ENCODE measurements at regions not wholly inside any gene's neighbourhood (a gene's known extent, or its start where the extent isn't known, plus 50 kb on each side); places are given as distances from the start of the nearest gene placed in this dataset.

DNA sequence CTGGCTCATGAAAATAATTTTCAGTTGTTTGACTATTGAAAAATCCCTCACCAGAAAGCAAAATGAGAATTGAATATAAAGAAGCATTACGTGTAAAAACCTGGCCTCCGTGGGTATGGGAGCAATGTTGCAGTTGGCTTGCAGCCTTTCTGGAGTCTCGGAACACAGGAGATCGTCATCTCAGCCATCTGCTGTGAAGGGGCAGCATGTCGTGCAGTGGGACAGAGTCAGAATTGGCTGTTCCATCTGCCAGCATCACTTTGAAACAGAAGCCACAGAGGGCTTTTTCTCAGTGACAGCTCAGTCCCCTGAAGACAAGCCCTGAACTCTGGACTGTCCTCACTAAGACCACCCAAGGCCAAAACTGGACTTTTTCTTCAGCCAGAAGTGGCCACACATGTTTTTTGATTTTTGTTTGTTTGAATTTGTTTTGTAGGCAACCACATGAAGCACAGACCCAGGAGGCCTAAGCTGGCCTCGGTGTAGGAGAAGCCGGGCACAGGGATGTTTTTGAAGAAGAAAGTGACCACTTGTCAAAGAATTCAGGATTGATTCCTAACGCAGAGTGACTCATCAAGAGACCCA lies 170.8 kb upstream of the DYRK2 start:
- Histone ChIP-seq H4K20me1 (ENCODE audit: control insufficient read depth, extremely low read depth, insufficient read depth, low read length) (no peaks in the 10 kb centered on the region), H3K27me3 (ENCODE audit: control insufficient read depth, extremely low read depth, insufficient read depth, low read length) (no peaks in the 10 kb centered on the region), H2AFZ (ENCODE audit: control insufficient read depth, low read length) (no peak overlapping the region), H3K27ac (ENCODE audit: control insufficient read depth, insufficient read depth, low read length) (no peak overlapping the region), H3K4me2 (ENCODE audit: control insufficient read depth, extremely low read depth, insufficient read depth, low read depth, low read length) (no peak overlapping the region), H3K9me3 (ENCODE audit: control insufficient read depth, low read depth, low read length) (no peaks in the 10 kb centered on the region), H3K4me3 (ENCODE audit: control insufficient read depth in 2 of 3, extremely low read depth in 1 of 3, insufficient read depth in 2 of 3, low read depth in 1 of 3, low read length in 3 of 3) (no peak overlapping the region), H3K9ac (ENCODE audit: control insufficient read depth, extremely low read depth, insufficient read depth, low read length) (no peak overlapping the region), H3K4me1 (ENCODE audit: control insufficient read depth, extremely low read depth, insufficient read depth, low read length) (no peaks in the 10 kb centered on the region), H3K79me2 (ENCODE audit: control insufficient read depth, insufficient read depth, low read length) (no peaks in the 10 kb centered on the region), H3K36me3 (ENCODE audit: control insufficient read depth in 2 of 2, extremely low read depth in 1 of 2, insufficient read depth in 2 of 2, low read length in 2 of 2) (no peaks in the 10 kb centered on the region), H3K9me1 (ENCODE audit: control insufficient read depth, extremely low read depth, insufficient read depth, low read length) (no peaks in the 10 kb centered on the region)
- no peak for TF ChIP-seq EZH2 (IDR thresholded peaks at IDR 0.05; ENCODE audit: low read length)
- TF ChIP-seq, protein P1, sequence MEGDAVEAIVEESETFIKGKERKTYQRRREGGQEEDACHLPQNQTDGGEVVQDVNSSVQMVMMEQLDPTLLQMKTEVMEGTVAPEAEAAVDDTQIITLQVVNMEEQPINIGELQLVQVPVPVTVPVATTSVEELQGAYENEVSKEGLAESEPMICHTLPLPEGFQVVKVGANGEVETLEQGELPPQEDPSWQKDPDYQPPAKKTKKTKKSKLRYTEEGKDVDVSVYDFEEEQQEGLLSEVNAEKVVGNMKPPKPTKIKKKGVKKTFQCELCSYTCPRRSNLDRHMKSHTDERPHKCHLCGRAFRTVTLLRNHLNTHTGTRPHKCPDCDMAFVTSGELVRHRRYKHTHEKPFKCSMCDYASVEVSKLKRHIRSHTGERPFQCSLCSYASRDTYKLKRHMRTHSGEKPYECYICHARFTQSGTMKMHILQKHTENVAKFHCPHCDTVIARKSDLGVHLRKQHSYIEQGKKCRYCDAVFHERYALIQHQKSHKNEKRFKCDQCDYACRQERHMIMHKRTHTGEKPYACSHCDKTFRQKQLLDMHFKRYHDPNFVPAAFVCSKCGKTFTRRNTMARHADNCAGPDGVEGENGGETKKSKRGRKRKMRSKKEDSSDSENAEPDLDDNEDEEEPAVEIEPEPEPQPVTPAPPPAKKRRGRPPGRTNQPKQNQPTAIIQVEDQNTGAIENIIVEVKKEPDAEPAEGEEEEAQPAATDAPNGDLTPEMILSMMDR (optimal IDR thresholded peaks at IDR 0.05 in 1 of 3, IDR thresholded peaks at IDR 0.05 in 1 of 3, conservative IDR thresholded peaks at IDR 0.05 in 1 of 3; ENCODE audit: extremely low read depth in 1 of 3, insufficient read depth in 2 of 3, low read length in 3 of 3), result no peak
- dilution Hi-C loops (cut with MboI; ENCODE audit: extremely low pct_ligation_motif_present, low sequenced_read_pairs), result no loop called here
- DNase-seq (ENCODE audit: low read depth, low spot score) (no peak), FAIRE-seq (no peak)

DNA sequence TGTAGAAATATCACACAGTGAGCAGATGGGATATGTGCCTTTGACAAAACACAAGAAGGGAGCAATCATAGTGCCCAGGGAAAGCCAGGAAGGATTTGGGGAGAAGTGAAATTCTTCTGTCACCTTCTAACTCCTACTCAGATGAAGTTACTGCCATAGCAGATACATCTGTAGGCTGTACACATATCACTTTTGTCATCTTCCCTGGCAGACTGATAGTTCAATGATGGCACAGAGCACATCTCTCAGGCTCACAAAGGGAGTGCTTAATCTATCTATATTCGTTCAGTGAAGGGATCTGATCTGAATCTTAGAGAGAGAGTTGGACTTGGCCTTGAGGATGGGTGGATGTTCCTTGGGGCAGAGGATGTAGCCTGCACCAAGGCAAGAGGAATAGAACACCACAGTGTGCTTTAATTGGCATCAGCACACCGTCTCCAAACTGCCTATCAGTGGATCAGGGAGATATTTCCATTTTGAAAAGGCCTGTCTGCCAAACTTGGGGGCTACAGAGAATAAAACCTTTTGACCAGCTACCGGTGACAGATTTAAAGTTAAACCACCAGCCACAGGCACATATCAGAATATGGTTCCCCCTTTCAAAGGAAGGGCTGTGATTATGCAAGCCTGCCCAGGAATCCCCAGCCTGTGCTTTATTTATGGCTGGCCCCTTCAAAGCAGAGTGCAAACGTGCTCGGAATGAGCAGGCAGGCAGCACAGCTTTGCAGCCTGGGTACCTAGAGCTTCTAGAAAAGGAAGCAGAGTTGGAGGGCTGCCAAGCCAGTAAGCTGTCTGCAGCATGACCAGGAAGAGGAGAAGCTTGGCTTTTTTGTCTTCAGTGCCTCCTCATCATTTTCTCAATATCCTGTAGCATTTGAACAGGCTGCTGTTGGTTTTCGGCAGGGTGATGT lies 165.5 kb upstream of the DYRK2 start:
- TF ChIP-seq EZH2 (IDR thresholded peaks at IDR 0.05; ENCODE audit: low read length), result no peak
- TF ChIP-seq, protein P1 (optimal IDR thresholded peaks at IDR 0.05 in 1 of 3, IDR thresholded peaks at IDR 0.05 in 1 of 3, conservative IDR thresholded peaks at IDR 0.05 in 1 of 3; ENCODE audit: extremely low read depth in 1 of 3, insufficient read depth in 2 of 3, low read length in 3 of 3), result no peak
- Histone ChIP-seq H3K27ac (ENCODE audit: control insufficient read depth, insufficient read depth, low read length) (no peak overlapping the region), H3K9me1 (ENCODE audit: control insufficient read depth, extremely low read depth, insufficient read depth, low read length) (no peaks in the 10 kb centered on the region), H3K36me3 (ENCODE audit: control insufficient read depth in 2 of 2, extremely low read depth in 1 of 2, insufficient read depth in 2 of 2, low read length in 2 of 2) (no peaks in the 10 kb centered on the region), H3K4me2 (ENCODE audit: control insufficient read depth, extremely low read depth, insufficient read depth, low read depth, low read length) (no peak overlapping the region), H3K79me2 (ENCODE audit: control insufficient read depth, insufficient read depth, low read length) (no peaks in the 10 kb centered on the region), H3K9me3 (ENCODE audit: control insufficient read depth, low read depth, low read length) (peaks cover under 1% of the 10 kb centered on the region), H2AFZ (ENCODE audit: control insufficient read depth, low read length) (no peak overlapping the region), H3K4me1 (ENCODE audit: control insufficient read depth, extremely low read depth, insufficient read depth, low read length) (peaks cover 6% of the 10 kb centered on the region), H3K4me3 (ENCODE audit: control insufficient read depth in 2 of 3, extremely low read depth in 1 of 3, insufficient read depth in 2 of 3, low read depth in 1 of 3, low read length in 3 of 3) (no peak overlapping the region), H4K20me1 (ENCODE audit: control insufficient read depth, extremely low read depth, insufficient read depth, low read length) (no peaks in the 10 kb centered on the region), H3K9ac (ENCODE audit: control insufficient read depth, extremely low read depth, insufficient read depth, low read length) (no peak overlapping the region), H3K27me3 (ENCODE audit: control insufficient read depth, extremely low read depth, insufficient read depth, low read length) (no peaks in the 10 kb centered on the region)
- no peak for FAIRE-seq
- dilution Hi-C loops (cut with MboI; ENCODE audit: extremely low pct_ligation_motif_present, low sequenced_read_pairs), result no loop called here
- DNase-seq (ENCODE audit: low read depth, low spot score), result no peak

Data from keratinocyte (primary cell).